Activated naive CD4-positive, alpha-beta T cell treated with anti-CD3 and anti-CD28 coated beads, Interleukin-2, amount 10 ng/mL, durations not matched to agents 7 days and 5 days (primary cell): ENCODE measurements at regions not wholly inside any gene's neighbourhood (a gene's known extent, or its start where the extent isn't known, plus 50 kb on each side); places are given as distances from the start of the nearest gene placed in this dataset.
A peak's percentile ranks its signal among the peaks of the same experiment; 100 is the strongest.
"Not testable (repeated sequence)": the region's sequence is repeated elsewhere in the genome, so short reads cannot be mapped to it uniquely, and the experiment has no call there.

Experiments used
- CTCF ChIA-PET: fragments of 350-600 bp; sonication (Branson Sonifier 250); formaldehyde crosslinking; loops from one replicate; lab custom pipeline; 2021; ENCODE audit warnings: antibody characterized with exemption; lab: Charles Lee
- DNase-seq: peaks from one replicate; pipeline ENCODE4 v3.0.0-alpha.2; 2020
- H3K27ac Mint-ChIP-seq: one replicate; pipeline ENCODE4 v1.8.0; 2021; ENCODE audit warnings: mild to moderate bottlenecking, moderate library complexity, mixed read lengths
- H3K27me3 Mint-ChIP-seq: one replicate; pipeline ENCODE4 v1.8.0; 2021; ENCODE audit warnings: mild to moderate bottlenecking, mixed read lengths
- H3K36me3 Mint-ChIP-seq: one replicate; pipeline ENCODE4 v1.8.0; 2021; ENCODE audit warnings: mixed read lengths
- H3K4me1 Mint-ChIP-seq: one replicate; pipeline ENCODE4 v1.8.0; 2021; ENCODE audit warnings: mixed read lengths
- H3K4me3 Mint-ChIP-seq: one replicate; pipeline ENCODE4 v1.8.0; 2021; ENCODE audit warnings: mild to moderate bottlenecking, moderate library complexity, mixed read lengths
- H3K9me3 Mint-ChIP-seq: one replicate; pipeline ENCODE4 v1.8.0; 2021; ENCODE audit warnings: mixed read lengths

DNA sequence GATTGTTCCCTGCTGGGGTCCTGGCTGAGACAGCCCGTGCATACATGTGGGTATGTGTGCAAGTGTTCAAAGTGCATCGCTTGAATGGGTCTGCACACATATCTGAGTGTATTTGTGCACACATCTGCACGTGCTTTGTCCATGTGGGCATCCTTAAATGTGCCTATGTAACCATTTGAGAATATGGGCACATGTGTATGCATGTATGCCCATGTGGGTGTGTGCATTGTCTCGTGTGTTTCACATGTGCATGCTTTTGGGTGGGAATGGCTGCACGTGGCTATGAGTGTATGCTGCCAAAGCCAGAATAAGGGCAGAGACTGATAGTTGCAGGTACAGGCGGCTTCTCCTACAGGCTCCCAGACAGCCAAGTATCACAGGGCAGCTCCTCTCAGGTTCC lies 107.3 kb downstream of the LHX2 start:
- no peaks in the 10 kb centered on the region for H3K36me3 Mint-ChIP-seq
- H3K9me3 Mint-ChIP-seq = peaks cover 5% of the 10 kb centered on the region
- CTCF ChIA-PET = no interaction called here
- H3K4me1 Mint-ChIP-seq = no peaks in the 10 kb centered on the region
- DNase-seq = no peak
- no peak overlapping the region for H3K4me3 Mint-ChIP-seq
- peaks cover 27% of the 10 kb centered on the region for H3K27me3 Mint-ChIP-seq
- no peak overlapping the region for H3K27ac Mint-ChIP-seq

GRCh38 chr9:124120272-124120671 lies 108.7 kb downstream of the LHX2 start:
- CTCF ChIA-PET = no interaction called here
- Mint-ChIP-seq H3K36me3 (no peaks in the 10 kb centered on the region), H3K9me3 (peaks cover 5% of the 10 kb centered on the region), H3K4me1 (no peaks in the 10 kb centered on the region), H3K4me3 (no peak overlapping the region), H3K27me3 (peaks cover 27% of the 10 kb centered on the region), H3K27ac (no peak overlapping the region)
- DNase-seq = no peak

DNA sequence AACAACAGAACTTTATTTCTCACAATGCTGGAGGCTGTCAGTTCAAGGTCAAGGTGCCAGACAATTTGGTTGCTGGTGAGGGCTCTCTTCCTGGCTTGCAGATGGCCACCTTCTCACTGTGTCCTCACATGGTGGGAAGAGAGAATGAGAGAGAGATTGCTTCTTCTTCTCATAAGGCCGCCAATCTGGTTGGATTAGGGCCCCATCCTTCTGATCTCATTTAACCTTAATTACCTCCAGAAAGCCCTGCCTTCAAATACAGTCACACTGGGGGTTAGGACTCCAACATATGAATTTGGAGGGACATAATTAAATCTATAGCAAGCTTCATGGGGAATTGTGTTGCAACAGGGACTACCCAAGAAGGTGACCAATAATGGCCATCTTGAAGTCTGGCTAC lies 110.2 kb downstream of the LHX2 start:
- Mint-ChIP-seq H3K9me3 (peaks cover 3% of the 10 kb centered on the region), H3K27ac (no peak overlapping the region), H3K27me3 (peaks cover 31% of the 10 kb centered on the region), H3K4me1 (no peaks in the 10 kb centered on the region), H3K36me3 (no peaks in the 10 kb centered on the region), H3K4me3 (no peak overlapping the region)
- DNase-seq = no peak
- CTCF ChIA-PET = interaction anchor here (0.6 kb wide), 1 partner anchor 463 kb away, joined by 3 read pairs; no protein-coding TSS in a partner anchor

DNA sequence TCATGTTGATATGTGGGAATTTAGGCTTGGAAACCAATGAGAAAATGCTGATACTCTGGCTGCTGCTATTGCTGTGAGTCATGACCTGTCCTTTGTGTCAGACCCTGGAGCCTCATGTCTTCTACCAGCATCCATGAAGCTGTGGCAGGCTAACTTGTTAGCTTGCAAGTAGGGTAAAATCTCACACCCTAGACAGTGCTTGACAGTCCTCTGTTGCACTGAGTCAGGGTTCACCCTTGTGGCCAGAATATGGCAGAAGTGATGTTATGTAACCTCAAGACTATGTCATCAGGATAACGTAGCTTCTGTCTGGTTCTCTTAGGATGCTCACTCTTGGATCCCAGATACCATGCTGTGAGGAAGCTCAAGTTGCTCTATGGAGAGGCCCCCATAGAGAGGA lies 110.8 kb downstream of the LHX2 start:
- CTCF ChIA-PET = no interaction called here
- Mint-ChIP-seq H3K4me1 (peaks cover 5% of the 10 kb centered on the region), H3K27ac (no peak overlapping the region), H3K9me3 (no peaks in the 10 kb centered on the region), H3K27me3 (peaks cover 35% of the 10 kb centered on the region), H3K36me3 (no peaks in the 10 kb centered on the region), H3K4me3 (no peak overlapping the region)
- no peak for DNase-seq

- Mint-ChIP-seq H3K36me3 (no peaks in the 10 kb centered on the region), H3K9me3 (no peaks in the 10 kb centered on the region), H3K27ac (no peak overlapping the region), H3K4me1 (peaks cover 5% of the 10 kb centered on the region), H3K4me3 (no peak overlapping the region), H3K27me3 (peaks cover 35% of the 10 kb centered on the region)
- CTCF ChIA-PET = no interaction called here
- DNase-seq = no peak
Measured at GRCh38 chr9:124122813-124123462, 111.4 kb downstream of the LHX2 start.

DNA sequence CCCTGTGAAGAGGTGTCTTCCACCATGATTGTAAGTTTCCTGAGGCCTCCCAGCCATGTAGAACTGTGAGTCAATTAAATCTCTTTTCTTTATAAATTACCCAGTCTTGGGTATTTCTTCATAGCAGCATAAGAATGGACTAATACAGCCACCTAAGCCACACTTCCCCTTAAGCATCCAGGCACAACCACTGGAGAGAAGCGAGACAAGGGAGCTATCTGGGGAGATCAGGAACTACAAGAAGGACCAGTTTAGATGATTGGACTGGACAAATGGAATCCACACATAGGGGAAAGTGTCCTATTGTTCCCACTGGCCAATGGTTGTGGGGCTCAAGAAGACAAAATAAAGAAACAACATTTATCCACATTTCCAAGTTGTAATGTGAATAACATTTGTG lies 112.1 kb downstream of the LHX2 start:
- peaks cover 31% of the 10 kb centered on the region for H3K27me3 Mint-ChIP-seq
- not testable (repeated sequence) for H3K4me3 Mint-ChIP-seq

GRCh38 chr9:124124729-124125650 lies 113.4 kb downstream of the LHX2 start:
- no peaks in the 10 kb centered on the region for H3K36me3 Mint-ChIP-seq
- H3K4me3 Mint-ChIP-seq = no peak overlapping the region
- H3K4me1 Mint-ChIP-seq = peaks cover 5% of the 10 kb centered on the region
- H3K9me3 Mint-ChIP-seq = no peaks in the 10 kb centered on the region
- H3K27ac Mint-ChIP-seq = no peak overlapping the region
- CTCF ChIA-PET = interaction anchor here (1.0 to 3.0 kb wide), 4 partner anchors 186 to 412 kb away, joined by 3 to 20 read pairs (median 8); no protein-coding TSS in a partner anchor
- no peak for DNase-seq
- peaks cover 40% of the 10 kb centered on the region for H3K27me3 Mint-ChIP-seq

More for the DNA sequence above, 112.1 kb downstream of the LHX2 start:
- CTCF ChIA-PET = interaction anchor here (1.0 kb wide), 1 partner anchor 187 kb away, joined by 3 read pairs; no protein-coding TSS in a partner anchor
- H3K27ac Mint-ChIP-seq, H3K4me1 Mint-ChIP-seq, H3K9me3 Mint-ChIP-seq, DNase-seq, H3K36me3 Mint-ChIP-seq: not testable (repeated sequence)

- Mint-ChIP-seq H3K27ac (no peak overlapping the region), H3K36me3 (no peaks in the 10 kb centered on the region), H3K4me1 (peaks cover 5% of the 10 kb centered on the region), H3K27me3 (peaks cover 43% of the 10 kb centered on the region), H3K9me3 (no peaks in the 10 kb centered on the region), H3K4me3 (no peak overlapping the region)
- CTCF ChIA-PET = interaction anchor here (1.0 to 3.0 kb wide), 7 partner anchors 8 to 411 kb away, joined by 3 to 20 read pairs (median 11); no protein-coding TSS in a partner anchor
- DNase-seq = no peak
Measured at GRCh38 chr9:124125651-124125977, 114.0 kb downstream of the LHX2 start.

DNA sequence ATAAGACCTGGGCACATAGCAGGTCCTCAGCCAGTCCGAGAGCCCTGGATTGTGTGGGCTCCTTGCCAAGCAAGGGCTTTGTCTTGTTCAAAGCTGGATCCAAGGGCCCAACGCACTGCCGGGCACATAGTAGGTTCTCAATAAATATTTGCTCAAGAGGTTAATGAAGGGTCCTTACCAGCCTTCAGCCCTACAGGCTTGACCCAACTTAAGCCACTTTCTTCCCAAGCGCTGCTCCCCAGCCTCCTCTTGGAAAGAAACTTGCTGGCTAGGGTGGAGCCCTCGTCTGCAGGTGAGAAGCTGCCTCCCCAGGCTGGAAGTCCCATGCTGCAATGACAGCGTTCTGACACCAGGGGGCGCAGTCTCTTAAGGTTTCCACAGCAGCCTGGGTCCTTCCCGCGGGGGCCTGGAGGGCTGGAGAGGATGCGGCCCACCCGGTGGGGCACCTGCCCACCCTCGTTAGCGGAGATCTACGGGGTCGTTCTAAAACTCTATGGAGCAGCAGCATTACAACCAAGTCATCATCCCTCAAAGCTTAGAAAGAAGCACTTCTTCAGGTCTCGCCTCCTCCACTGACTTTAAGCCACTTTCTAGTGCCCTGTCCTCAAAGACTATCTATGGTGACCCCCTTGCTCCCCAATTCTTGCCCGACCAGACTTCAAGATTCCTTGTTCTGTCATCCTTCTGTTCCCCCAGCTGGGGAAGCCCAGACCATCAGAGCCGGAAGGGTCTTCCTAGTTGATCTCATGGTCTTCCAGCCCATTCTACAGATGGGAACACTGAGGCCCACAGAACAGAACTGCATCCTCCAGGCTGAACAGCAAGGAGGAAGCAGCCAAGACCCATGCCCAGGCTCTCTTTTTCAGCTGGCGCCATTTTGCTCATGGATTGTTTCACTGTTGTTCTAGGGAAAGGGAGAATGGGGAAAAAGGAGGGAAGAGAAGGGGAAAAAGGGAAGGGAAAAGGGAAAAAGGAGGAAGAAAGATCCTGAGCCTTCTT lies 115.4 kb downstream of the LHX2 start:
- Mint-ChIP-seq H3K4me3 (no peak overlapping the region), H3K4me1 (peaks cover 5% of the 10 kb centered on the region), H3K27me3 (peaks cover 47% of the 10 kb centered on the region), H3K9me3 (no peaks in the 10 kb centered on the region), H3K36me3 (no peaks in the 10 kb centered on the region), H3K27ac (no peak overlapping the region)
- DNase-seq = peak; percentile 87
- CTCF ChIA-PET = interaction anchor here (0.5 to 3.0 kb wide), 34 partner anchors 9 to 475 kb away, joined by 3 to 20 read pairs (median 4); no protein-coding TSS in a partner anchor

- Mint-ChIP-seq H3K9me3 (no peaks in the 10 kb centered on the region), H3K36me3 (no peaks in the 10 kb centered on the region), H3K27me3 (peaks cover 48% of the 10 kb centered on the region), H3K27ac (no peak overlapping the region), H3K4me3 (no peak overlapping the region), H3K4me1 (peaks cover 5% of the 10 kb centered on the region)
- CTCF ChIA-PET = interaction anchor here (1.0 kb wide), 1 partner anchor 238 kb away, joined by 3 read pairs; no protein-coding TSS in a partner anchor
- no peak for DNase-seq
Measured at GRCh38 chr9:124128568-124129166, 117.1 kb downstream of the LHX2 start.

DNA sequence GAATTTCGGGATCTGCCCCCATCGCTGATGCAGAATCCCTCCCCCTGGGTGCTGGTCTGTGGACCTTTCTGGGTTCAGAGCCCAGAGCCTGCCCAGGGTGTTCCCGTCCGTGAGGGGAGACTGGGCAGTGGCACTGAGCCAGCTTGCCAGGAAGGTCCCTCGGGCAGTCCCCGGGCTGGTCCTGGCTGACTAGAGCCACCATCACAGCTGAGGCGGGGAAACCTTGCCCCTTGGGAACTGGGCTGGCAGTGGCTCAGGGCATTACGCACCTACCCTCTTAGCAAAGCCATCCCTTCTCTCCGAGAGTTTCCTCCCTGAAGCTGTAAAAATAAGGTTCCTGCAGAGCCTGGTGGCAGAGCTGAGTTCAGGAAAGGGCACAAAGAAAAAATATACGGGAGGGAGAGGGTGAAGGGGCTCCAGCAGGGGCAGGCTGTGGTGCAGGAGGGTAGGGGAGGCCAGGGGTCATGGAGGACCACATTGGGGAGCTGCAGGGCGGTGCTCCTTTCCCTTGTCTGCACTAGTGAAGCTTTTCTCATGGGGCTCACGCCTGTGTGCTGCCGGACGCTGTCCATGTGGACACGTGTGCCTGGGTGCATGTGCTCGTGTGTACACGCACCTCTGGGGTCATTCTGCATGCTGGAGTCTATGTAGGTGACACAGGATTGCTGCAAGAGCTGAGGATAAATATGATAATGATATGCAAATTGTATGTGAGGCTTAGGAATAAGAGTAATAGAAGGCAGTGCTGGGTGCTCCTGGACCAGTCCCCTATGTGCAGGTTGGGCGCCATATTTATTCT lies 118.9 kb downstream of the LHX2 start:
- peaks cover 6% of the 10 kb centered on the region for H3K4me1 Mint-ChIP-seq
- H3K27ac Mint-ChIP-seq = no peak overlapping the region
- H3K27me3 Mint-ChIP-seq = peaks cover 46% of the 10 kb centered on the region
- H3K36me3 Mint-ChIP-seq = no peaks in the 10 kb centered on the region
- DNase-seq = no peak
- no peaks in the 10 kb centered on the region for H3K9me3 Mint-ChIP-seq
- no peak overlapping the region for H3K4me3 Mint-ChIP-seq
- CTCF ChIA-PET = interaction anchor here (1.0 kb wide), 2 partner anchors 176 to 225 kb away, joined by 3 read pairs; no protein-coding TSS in a partner anchor

- DNase-seq, H3K27ac Mint-ChIP-seq, H3K4me3 Mint-ChIP-seq, H3K9me3 Mint-ChIP-seq, H3K4me1 Mint-ChIP-seq, H3K36me3 Mint-ChIP-seq: not testable (repeated sequence)
- H3K27me3 Mint-ChIP-seq = peaks cover 46% of the 10 kb centered on the region
- CTCF ChIA-PET = interaction anchor here (0.7 to 0.9 kb wide), 2 partner anchors 123 to 223 kb away, joined by 3 read pairs; no protein-coding TSS in a partner anchor
Measured at GRCh38 chr9:124131518-124131917, 120.0 kb downstream of the LHX2 start.
